GM18870 (cell line): ENCODE measurements at regions not wholly inside any gene's neighbourhood (a gene's known extent, or its start where the extent isn't known, plus 50 kb on each side); places are given as distances from the start of the nearest gene placed in this dataset.
"Not testable (repeated sequence)": the region's sequence is repeated elsewhere in the genome, so short reads cannot be mapped to it uniquely, and the experiment has no call there.

Source experiments
- ATAC-seq: cut with Tn5 transposase; IDR thresholded peaks from one replicate; pipeline ENCODE4 v1.9.1; 2021; ENCODE audit warnings: moderate library complexity; ENCODE audit not compliant: unreplicated experiment

DNA sequence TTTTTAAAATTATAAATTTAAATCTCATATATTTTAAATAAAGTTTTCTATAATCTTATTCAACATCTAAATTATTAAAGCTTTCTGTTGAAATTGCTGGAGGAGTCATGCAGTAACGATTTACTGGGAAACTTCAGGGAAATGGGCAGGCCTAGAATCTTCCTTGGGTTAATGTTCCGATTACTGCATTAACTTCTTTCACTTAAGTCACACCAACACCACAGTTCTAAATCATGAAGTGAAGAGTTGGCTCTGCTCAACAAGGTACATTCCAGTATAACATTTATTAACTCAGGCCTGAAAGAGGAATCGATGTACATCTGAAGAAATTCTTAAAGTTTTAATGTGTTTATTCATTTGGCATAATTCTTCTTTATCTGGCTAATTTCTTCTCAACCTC lies 244.3 kb downstream of the CCER1 start:
- no peak for ATAC-seq

GRCh38 chr12:90706036-90706435 lies 248.9 kb downstream of the CCER1 start:
- no peak for ATAC-seq

- ATAC-seq = no peak
Measured at GRCh38 chr12:90695415-90695814, 259.6 kb downstream of the CCER1 start.

DNA sequence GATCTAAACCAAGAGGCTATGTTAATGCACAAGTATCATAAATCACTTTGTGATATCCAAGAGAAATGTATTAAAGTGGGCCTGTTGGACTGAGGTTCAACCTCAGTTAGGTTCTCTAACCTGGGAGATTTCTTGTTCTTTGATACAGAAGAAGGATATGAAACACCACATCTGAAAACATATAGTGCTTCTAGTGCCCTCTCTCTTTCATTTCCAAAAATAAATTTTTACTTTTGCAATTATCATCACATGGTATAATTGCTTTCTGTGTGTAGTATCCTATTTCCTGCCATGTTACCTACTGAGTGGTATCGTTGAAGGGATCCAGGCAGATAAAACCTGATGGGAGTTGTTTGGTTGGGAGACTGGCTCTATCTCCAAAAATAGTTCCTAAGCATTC lies 264.9 kb downstream of the CCER1 start:
- ATAC-seq = peak; percentile 58

- ATAC-seq = not testable (repeated sequence)
Measured at GRCh38 chr12:90687682-90688081, 267.3 kb downstream of the CCER1 start.

GRCh38 chr12:90683871-90684270 lies 271.1 kb downstream of the CCER1 start:
- no peak for ATAC-seq

GRCh38 chr12:90682398-90682797 lies 272.6 kb downstream of the CCER1 start:
- ATAC-seq = no peak

DNA sequence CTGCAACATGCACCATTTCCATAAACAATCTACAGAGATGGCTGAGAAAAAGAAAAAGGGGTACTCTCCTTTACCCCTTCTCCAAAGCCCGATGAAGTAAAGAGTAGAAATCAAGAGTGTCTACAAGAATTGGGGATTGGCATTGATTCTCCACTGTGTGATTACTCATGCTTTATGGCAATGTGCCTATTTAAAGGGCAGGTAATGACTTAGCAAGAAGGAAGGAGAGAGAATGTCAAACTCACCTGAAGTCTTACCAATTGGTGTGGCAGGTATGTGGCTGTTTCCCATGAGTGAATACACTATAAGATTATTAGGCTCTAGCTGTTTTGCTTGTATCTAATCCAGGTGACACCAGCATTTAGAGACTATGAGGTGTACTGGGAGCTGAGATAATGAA lies 275.3 kb downstream of the CCER1 start:
- no peak for ATAC-seq

DNA sequence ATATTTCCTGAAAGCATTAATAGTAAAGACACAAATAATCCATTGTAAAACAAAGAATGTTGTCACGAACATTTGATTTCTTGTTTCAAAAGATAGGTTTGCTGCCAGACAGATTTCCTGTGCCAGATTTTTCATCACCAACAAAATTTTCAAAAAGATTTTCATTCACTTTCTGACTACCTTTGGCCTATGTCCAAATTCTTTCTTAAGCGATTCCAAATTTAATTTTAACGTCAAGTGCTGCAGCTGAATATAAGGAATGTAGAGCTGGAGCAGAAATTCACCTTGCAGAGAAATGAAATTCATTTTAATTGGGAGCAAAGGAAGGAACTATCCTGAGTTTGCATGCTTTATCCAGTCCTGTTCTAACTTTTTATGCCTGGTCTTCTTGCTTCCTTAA lies 277.4 kb downstream of the CCER1 start:
- ATAC-seq = no peak

DNA sequence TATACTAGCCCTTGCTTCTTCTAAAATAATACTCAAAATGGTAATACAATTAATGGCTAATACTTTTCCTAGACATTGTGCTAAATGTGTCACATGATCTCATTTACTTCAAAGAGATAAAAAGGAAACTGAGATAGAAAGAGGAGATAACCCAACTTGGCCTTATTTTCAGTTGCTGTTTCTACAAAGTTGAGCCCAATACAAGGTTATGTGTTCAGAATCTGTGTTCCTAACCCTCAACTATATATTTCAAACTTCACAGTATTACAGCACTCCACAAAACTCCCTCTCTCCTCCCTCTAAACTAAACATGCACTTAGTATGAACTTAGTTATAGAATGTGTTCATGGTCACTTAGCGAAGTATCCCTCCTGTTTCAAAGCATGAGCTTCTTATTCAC lies 277.9 kb downstream of the CCER1 start:
- ATAC-seq = no peak

DNA sequence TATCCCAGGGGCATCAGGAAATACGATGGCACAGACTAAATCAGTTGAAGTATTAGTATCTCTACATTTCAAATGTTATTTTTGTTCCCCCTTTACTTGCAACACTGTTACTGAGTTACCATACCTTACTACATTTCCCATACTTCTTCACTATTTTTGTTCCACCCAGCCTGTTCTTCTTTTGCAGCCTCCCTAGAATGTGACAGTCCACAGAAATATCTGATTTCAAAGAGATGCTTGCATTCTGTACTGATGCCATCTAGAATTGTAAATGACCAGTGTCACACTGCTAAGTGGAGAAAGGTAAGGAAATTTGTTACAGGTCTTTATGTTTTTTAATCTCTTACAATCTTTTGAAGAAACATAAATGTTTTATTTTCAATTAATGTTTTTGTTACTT lies 279.9 kb downstream of the CCER1 start:
- no peak for ATAC-seq

GRCh38 chr12:90672081-90672480 lies 282.9 kb downstream of the CCER1 start:
- no peak for ATAC-seq

GRCh38 chr12:90663949-90664348 lies 291.0 kb downstream of the CCER1 start:
- ATAC-seq = not testable (repeated sequence)

GRCh38 chr12:90659060-90659459 lies 295.9 kb downstream of the CCER1 start:
- no peak for ATAC-seq

DNA sequence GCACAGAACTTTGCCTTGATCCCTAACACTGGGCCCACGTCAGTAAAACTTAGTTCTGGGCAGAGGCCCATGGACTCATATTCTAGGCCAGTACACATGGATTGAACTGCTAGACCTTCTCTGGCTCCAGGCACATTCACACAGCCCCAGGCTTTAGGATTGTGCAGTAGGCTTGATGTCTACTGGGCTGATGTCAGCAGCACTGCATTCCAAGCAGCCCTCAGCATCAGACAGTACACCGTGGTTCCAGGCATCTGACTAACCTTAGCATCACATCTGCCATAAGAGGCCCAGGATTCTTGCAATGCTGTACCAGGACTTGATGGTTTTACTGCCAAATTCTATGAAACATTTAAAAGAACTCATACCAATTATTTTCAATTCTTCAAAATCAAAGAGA lies 301.9 kb downstream of the CCER1 start:
- no peak for ATAC-seq

DNA sequence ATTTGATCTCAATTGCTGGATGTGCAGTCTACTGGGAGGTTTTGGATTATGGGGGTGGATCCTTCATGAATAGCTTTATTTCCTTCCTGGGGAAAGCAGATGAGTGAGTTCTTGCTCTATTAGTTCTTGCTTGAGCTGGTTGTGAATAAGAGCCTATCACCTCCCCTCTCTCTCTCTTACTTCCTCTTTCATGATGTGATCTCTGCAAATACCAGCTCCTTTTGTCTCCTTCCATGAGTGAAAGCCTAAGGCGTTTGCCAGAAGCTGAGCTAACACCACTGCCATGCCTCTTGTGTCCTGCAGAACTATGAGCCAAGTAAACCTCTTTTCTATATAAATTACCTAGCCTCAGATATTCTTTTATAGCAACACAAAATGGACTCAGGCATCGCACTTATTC lies 302.7 kb downstream of the CCER1 start:
- ATAC-seq = no peak

DNA sequence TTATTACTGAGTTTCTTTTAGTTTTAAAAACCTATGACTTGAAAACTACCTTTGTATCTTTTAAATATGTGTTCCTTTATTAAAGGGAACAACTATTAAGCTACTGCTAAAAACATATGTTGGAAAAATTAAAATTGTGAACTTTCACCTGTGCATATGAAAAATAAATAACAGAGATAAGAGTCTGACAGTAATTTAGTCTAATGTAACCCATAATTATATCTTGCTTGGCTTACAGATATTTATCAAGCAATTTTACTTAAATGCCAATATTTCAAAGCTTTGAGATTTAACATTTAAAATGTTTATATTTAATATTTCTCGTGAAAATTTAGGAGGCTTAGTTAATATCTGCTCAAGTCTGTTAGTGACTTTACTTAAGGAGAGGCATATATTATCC lies 309.8 kb downstream of the CCER1 start:
- no peak for ATAC-seq

GRCh38 chr12:90631591-90632212 lies 323.3 kb downstream of the CCER1 start:
- ATAC-seq = no peak

- no peak for ATAC-seq
Measured at GRCh38 chr12:90630006-90630405, 325.0 kb downstream of the CCER1 start.

GRCh38 chr12:90628213-90628612 lies 326.8 kb downstream of the CCER1 start:
- no peak for ATAC-seq

DNA sequence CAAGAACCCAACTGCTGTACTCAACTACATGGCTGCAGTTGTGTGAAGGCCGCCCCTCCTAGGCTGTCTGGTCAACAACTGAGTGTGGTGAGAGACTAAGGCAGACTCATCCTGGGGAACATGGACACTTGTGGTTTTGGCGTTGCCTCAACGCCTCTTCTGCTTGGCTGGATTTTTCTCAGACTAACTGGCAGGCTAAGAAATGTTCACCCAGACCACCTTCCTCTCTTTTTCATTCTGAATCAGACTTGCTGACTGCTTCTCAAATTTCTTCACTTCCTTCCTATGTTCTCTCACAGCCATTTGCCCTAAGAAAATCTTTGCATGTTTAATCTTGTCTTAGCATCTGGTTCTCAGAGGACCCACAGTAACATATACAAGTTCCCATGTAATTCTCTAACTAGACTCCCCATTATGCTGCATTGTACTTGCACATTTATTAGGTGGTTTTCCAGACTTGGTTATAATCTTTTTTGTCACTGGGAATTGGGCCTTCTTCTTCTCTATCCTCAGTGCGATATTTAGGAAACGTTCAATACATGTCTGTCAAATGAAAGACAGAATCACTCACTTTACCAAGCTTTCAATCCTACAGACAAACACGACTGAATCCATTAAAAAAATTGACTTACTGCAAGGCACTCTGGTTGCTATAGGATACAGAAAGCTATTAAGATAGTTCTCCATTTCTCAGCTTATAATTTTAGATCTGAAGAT lies 327.6 kb downstream of the CCER1 start:
- ATAC-seq = no peak

DNA sequence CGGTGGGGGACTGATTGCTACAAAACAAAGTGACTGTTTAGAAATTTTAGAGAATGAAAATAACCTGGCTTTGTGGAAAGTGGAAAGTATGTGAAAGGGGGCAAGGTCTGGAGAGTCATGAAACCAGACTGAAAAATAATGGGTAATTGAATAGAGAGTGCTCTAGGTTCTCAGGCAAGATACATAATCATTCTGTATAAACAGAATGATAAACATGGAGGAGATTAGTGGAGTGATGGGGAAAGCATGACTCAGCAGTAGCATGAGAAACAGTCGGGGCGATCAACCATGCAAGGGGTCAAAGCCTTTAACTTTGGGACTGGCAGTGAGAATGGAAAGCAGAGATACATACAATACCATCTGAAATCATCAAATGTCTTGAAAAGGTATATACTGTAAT lies 332.5 kb downstream of the CCER1 start:
- ATAC-seq = no peak

DNA sequence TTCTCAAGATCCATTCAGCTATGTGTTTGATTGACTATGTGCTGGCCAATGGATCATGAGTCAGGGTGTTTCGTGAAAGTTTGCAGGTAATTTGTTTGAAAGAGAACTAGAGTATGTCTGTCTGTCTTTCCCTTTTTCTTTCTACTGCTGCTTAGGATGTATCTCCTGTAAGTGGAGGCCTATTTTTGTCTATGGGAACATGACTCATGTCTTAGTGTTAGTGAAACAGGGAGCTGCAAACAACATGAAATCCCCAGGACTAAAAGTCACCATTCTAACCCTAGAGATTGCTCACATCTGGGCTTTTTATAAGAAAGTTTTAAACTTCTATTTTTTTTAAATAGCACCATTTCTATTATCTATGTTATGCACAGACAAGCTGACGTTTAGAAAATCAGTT lies 333.0 kb downstream of the CCER1 start:
- ATAC-seq = no peak
